K562 (cell line): ENCODE measurements at regions not wholly inside any gene's neighbourhood (a gene's known extent, or its start where the extent isn't known, plus 50 kb on each side); places are given as distances from the start of the nearest gene placed in this dataset.

ENCODE experiments used
- ATAC-seq: fragments of 200-7000 bp; cut with Tn5 transposase; 3 replicates; pipeline ENCODE4 v1.9.1; 2020; ENCODE audit warnings: moderate library complexity
- BruUV-seq: library from RNA; stranded (reverse); fragments of 400-500 nt; replicated peaks from 2 replicates; lab custom pipeline; 2021; lab: Mats Ljungman, UMichigan
- CTCF ChIA-PET: fragments of 300-600 bp; formaldehyde crosslinking; extraction: SDS; loops from one replicate; lab custom pipeline; 2021; ENCODE audit warnings: low intra/inter-chr PET ratio; lab: Yijun Ruan, JAX
- POLR2A ChIA-PET: fragments of 300-600, 350-650 bp; sonication (Branson Sonifier 250); formaldehyde crosslinking; extraction: SDS; loops from one replicate; lab custom pipeline; 2021; ENCODE audit warnings: antibody characterized with exemption, inconsistent platforms; lab: Yijun Ruan, JAX
- DNase-seq, 4 experiments: peaks; one replicate each; pipeline versions ENCODE4 v3.0.0 to v3.0.0-alpha.2; 2011 to 2018; ENCODE audit warnings: low spot score in 3 of 4, mixed read lengths in 3 of 4; ENCODE audit errors: extremely low read depth in 1 of 4
- FAIRE-seq: peaks from 2 replicates; lab custom pipeline; 2011; peaks lifted over from hg19 to GRCh38; lab: Jason Lieb, UNC
- H2AFZ ChIP-seq: 2 replicates; pipeline ENCODE4 v1.6.0; 2011; ENCODE audit warnings: low read depth, low read length, control low read depth, inconsistent platforms
- H3K27ac ChIP-seq: fragments of 200-600 bp; 3 replicates; pipeline ENCODE4 v1.8.0; 2011; ENCODE audit warnings: low read depth, mild to moderate bottlenecking, control low read depth, inconsistent platforms, low read length, moderate library complexity, mixed read lengths; ENCODE audit errors: extremely low read depth
- H3K27me3 ChIP-seq, 2 experiments: fragments of 300-600 bp in 1 of 2; 2 replicates in 1 of 2; 3 replicates in 1 of 2; pipeline versions ENCODE4 v1.6.0 to v1.8.0; 2011; ENCODE audit warnings: inconsistent platforms in 2 of 2, low read length in 2 of 2, mild to moderate bottlenecking in 1 of 2, mixed read lengths in 1 of 2, moderate library complexity in 1 of 2; ENCODE audit not compliant: control insufficient read depth in 2 of 2, insufficient read depth in 2 of 2
- H3K36me3 ChIP-seq: fragments of 300-600 bp; 3 replicates; pipeline ENCODE4 v1.8.0; 2011; ENCODE audit warnings: mild to moderate bottlenecking, low read length, inconsistent platforms; ENCODE audit not compliant: control insufficient read depth, insufficient read depth
- H3K4me1 ChIP-seq, 2 experiments: fragments of 200-600 bp in 1 of 2; replicated peaks in 1 of 2; 2 replicates in 1 of 2; 3 replicates in 1 of 2; pipeline versions ENCODE4 v1.5.1 to v1.8.0; 2011; ENCODE audit warnings: inconsistent platforms in 2 of 2, low read length in 2 of 2, mild to moderate bottlenecking in 1 of 2, mixed read lengths in 1 of 2, moderate library complexity in 1 of 2; ENCODE audit not compliant: control insufficient read depth in 2 of 2, insufficient read depth in 2 of 2
- H3K4me2 ChIP-seq: 2 replicates; pipeline ENCODE4 v1.6.1; 2011; ENCODE audit warnings: low read length, control low read depth, inconsistent platforms, mixed read lengths; ENCODE audit not compliant: insufficient read depth
- H3K4me3 ChIP-seq: fragments of 200-600 bp; sonication (generic), shearing (Covaris generic); 2 replicates; pipeline ENCODE4 v1.5.1; 2016; ENCODE audit warnings: control low read depth, inconsistent platforms
- H3K79me2 ChIP-seq: fragments of 200-600 bp; 3 replicates; pipeline ENCODE4 v1.8.0; 2011; ENCODE audit warnings: low read length, inconsistent platforms; ENCODE audit not compliant: control insufficient read depth, insufficient read depth
- H3K9ac ChIP-seq, 2 experiments: 2 replicates each; pipeline versions ENCODE4 v1.6.0 to v1.6.1; 2011; ENCODE audit warnings: low read depth in 2 of 2, low read length in 2 of 2, control low read depth in 1 of 2, inconsistent platforms in 1 of 2, mild to moderate bottlenecking in 1 of 2, mixed read lengths in 1 of 2; ENCODE audit not compliant: insufficient read depth in 1 of 2
- H3K9me1 ChIP-seq: one replicate; pipeline ENCODE4 v1.6.0; 2011; ENCODE audit warnings: inconsistent platforms, mild to moderate bottlenecking, low read length, moderate library complexity; ENCODE audit not compliant: control insufficient read depth, insufficient read depth
- H3K9me3 ChIP-seq: replicated peaks from 2 replicates; pipeline ENCODE4 v1.5.1; 2011; ENCODE audit warnings: low read depth, low read length, inconsistent platforms; ENCODE audit not compliant: control insufficient read depth, insufficient read depth
- H4K20me1 ChIP-seq: replicated peaks from 2 replicates; pipeline ENCODE4 v1.6.1; 2011; ENCODE audit warnings: low read length, inconsistent platforms, mixed read lengths; ENCODE audit not compliant: control insufficient read depth, insufficient read depth
- FOXJ3 ChIP-seq: sonication (generic); formaldehyde crosslinking; IDR thresholded peaks from 2 replicates; pipeline ENCODE4 v1.4.0; 2020; ENCODE audit warnings: mild to moderate bottlenecking, missing genetic modification reagents
- FOXO4 ChIP-seq: fragments of 450-650 bp; formaldehyde crosslinking; IDR thresholded peaks from 2 replicates; pipeline ENCODE4 v1.4.0; 2020; ENCODE audit warnings: mild to moderate bottlenecking, moderate library complexity
- HNRNPH1 ChIP-seq: fragments of 200-400 bp; formaldehyde crosslinking; optimal IDR thresholded peaks from 2 replicates; pipeline ENCODE3; 2017; ENCODE audit warnings: low read depth, mild to moderate bottlenecking, low read length, moderate library complexity
- NR2C2 ChIP-seq, 2 experiments: fragments of 200-800 bp in 1 of 2; sonication (Bioruptor generic) in 1 of 2; sonication (generic) in 1 of 2; formaldehyde crosslinking in 1 of 2; IDR thresholded peaks; 2 replicates each; pipeline versions ENCODE4 v1.6.1 to v1.8.0; 2016 to 2022; ENCODE audit warnings: mild to moderate bottlenecking in 1 of 2, missing compliant biosample characterization in 1 of 2, missing genetic modification characterization in 1 of 2, missing genetic modification reagents in 1 of 2
- PCBP2 ChIP-seq: fragments of 200-400 bp; formaldehyde crosslinking; IDR thresholded peaks from 2 replicates; pipeline ENCODE4 v1.6.1; 2018; ENCODE audit warnings: low read length, low read depth, mild to moderate bottlenecking, moderate library complexity; ENCODE audit not compliant: poor library complexity, severe bottlenecking
- POLR3G ChIP-seq: IDR thresholded peaks from 2 replicates; pipeline ENCODE4 v1.6.1; 2011; ENCODE audit not compliant: insufficient read length, insufficient replicate concordance; ENCODE audit errors: extremely low read depth
- PPARD ChIP-seq: fragments of 250-450 bp; sonication (Bioruptor Pico); IDR thresholded peaks from 2 replicates; pipeline ENCODE4 v1.8.0; 2022; ENCODE audit warnings: inconsistent platforms, mild to moderate bottlenecking, moderate library complexity
- RFX1 ChIP-seq: fragments of 450-650 bp; IDR thresholded peaks from 2 replicates; pipeline ENCODE4 v1.6.1; 2016; ENCODE audit warnings: mild to moderate bottlenecking, moderate library complexity
- SNIP1 ChIP-seq: fragments of 450-650 bp; IDR thresholded peaks from 2 replicates; pipeline ENCODE4 v1.7.1; 2017; ENCODE audit warnings: low read depth, mild to moderate bottlenecking
- TEAD4 ChIP-seq, 2 experiments: sonication (generic) in 1 of 2; formaldehyde crosslinking in 1 of 2; IDR thresholded peaks; 2 replicates each; pipeline versions ENCODE4 v1.6.1 to v1.8.0; 2012 to 2022; ENCODE audit warnings: borderline replicate concordance in 1 of 2, inconsistent platforms in 1 of 2, low read length in 1 of 2, mild to moderate bottlenecking in 1 of 2, missing genetic modification reagents in 1 of 2
- XRCC4 ChIP-seq: IDR thresholded peaks from one replicate; pipeline ENCODE4 v1.6.1; 2011; ENCODE audit not compliant: insufficient read depth, insufficient read length; ENCODE audit errors: extremely low read depth
- ZNF217 ChIP-seq: sonication (generic); formaldehyde crosslinking; IDR thresholded peaks from 2 replicates; pipeline ENCODE4 v1.8.0; 2022; ENCODE audit warnings: mild to moderate bottlenecking, missing genetic modification reagents
- WGBS: fragments of 100-300 bp; shearing (Covaris generic); methylation state at CpG from one replicate; pipeline ENCODE4 v1.1.6; 2016; ENCODE audit warnings: low coverage, mixed read lengths; ENCODE audit not compliant: insufficient coverage; ENCODE audit errors: missing lambda C conversion rate; 5-methylcytosine and 5-hydroxymethylcytosine counted together
- in situ Hi-C: fragments of 300-500 bp; cut with MboI; formaldehyde crosslinking; loops from 4 replicates; pipeline ENCODE4 v1.15.0; 2018; ENCODE audit warnings: inconsistent platforms, mixed read lengths
- intact Hi-C: fragments of 100-400 bp; cut with micrococcal nuclease; formaldehyde crosslinking; loops from 2 replicates; pipeline ENCODE4 v1.14.2; 2022
- TF ChIP-seq, protein P1 (sequence below): fragments of 450-650 bp; formaldehyde crosslinking; conservative IDR thresholded peaks from 2 replicates; pipeline ENCODE4 v1.4.0; 2022; ENCODE audit warnings: mild to moderate bottlenecking, missing genetic modification characterization

GRCh38 chr10:63058236-63058635, 74.9 kb upstream of the NRBF2 start:
- Histone ChIP-seq H2AFZ (no peak overlapping the region), H3K79me2 (no peaks in the 10 kb centered on the region), H3K36me3 (no peaks in the 10 kb centered on the region), H3K4me2 (no peak overlapping the region), H3K27me3 (peaks cover 2 to 9% of the 10 kb centered on the region in 2 experiments; a peak in 3 of 5 replicates), H3K4me1 (no peaks in the 10 kb centered on the region), H3K27ac (no peak overlapping the region), H3K9me1 (no peaks in the 10 kb centered on the region), H4K20me1 (no peaks in the 10 kb centered on the region), H3K9ac (no peak overlapping the region), H3K9me3 (no peaks in the 10 kb centered on the region), H3K4me3 (no peak overlapping the region)
- CTCF ChIA-PET = no interaction called here
- POLR2A ChIA-PET = no interaction called here
- ATAC-seq (no peak), FAIRE-seq (no peak), DNase-seq (no peak)
- intact Hi-C loops (no loop called here), in situ Hi-C loops (no loop called here)
- TF ChIP-seq XRCC4 (no peak), HNRNPH1 (no peak), SNIP1 (no peak), PPARD (CRISPR knock-in tag) (no peak), POLR3G (no peak), FOXJ3 (CRISPR knock-in tag) (no peak)
- BruUV-seq = no TSS peak

GRCh38 chr10:63057509-63057908, 75.6 kb upstream of the NRBF2 start:
- peak; percentile 49; the same call in 2 of the 3 replicates for ATAC-seq
- FAIRE-seq = no peak
- CTCF ChIA-PET = interaction anchor here (0.6 kb wide), 1 partner anchor 100 kb away, joined by 4 read pairs; no protein-coding TSS in a partner anchor

More at GRCh38 chr10:63057509-63057908, 75.6 kb upstream of the NRBF2 start:
- H3K9ac ChIP-seq = no peak overlapping the region
- WGBS = 5% methylated on average over 10 of the region's 10 CpGs
- H3K4me1 ChIP-seq = no peaks in the 10 kb centered on the region
- no peak overlapping the region for H3K4me2 ChIP-seq
- no peak overlapping the region for H3K27ac ChIP-seq
- H4K20me1 ChIP-seq = no peaks in the 10 kb centered on the region
- in situ Hi-C loops (no loop called here), intact Hi-C loops (no loop called here)
- no peaks in the 10 kb centered on the region for H3K36me3 ChIP-seq
- no peaks in the 10 kb centered on the region for H3K9me3 ChIP-seq
- BruUV-seq = no TSS peak
- no peaks in the 10 kb centered on the region for H3K79me2 ChIP-seq
- H3K4me3 ChIP-seq = no peak overlapping the region
- no peak overlapping the region for H2AFZ ChIP-seq
- no peaks in the 10 kb centered on the region for H3K9me1 ChIP-seq
- TF ChIP-seq NR2C2 (CRISPR knock-in tag; IDR thresholded peaks at IDR 0.05) = no peak
- no peak for TF ChIP-seq NR2C2 (tag; IDR thresholded peaks at IDR 0.05)
- TF ChIP-seq TEAD4 (IDR thresholded peaks at IDR 0.05; ENCODE audit: low read length) = no peak
- TF ChIP-seq TEAD4 (CRISPR knock-in tag; IDR thresholded peaks at IDR 0.05; ENCODE audit: borderline replicate concordance) = no peak
- TF ChIP-seq PCBP2 = no peak
- no peak for TF ChIP-seq FOXO4 (CRISPR knock-in tag)
- TF ChIP-seq, protein P1, sequence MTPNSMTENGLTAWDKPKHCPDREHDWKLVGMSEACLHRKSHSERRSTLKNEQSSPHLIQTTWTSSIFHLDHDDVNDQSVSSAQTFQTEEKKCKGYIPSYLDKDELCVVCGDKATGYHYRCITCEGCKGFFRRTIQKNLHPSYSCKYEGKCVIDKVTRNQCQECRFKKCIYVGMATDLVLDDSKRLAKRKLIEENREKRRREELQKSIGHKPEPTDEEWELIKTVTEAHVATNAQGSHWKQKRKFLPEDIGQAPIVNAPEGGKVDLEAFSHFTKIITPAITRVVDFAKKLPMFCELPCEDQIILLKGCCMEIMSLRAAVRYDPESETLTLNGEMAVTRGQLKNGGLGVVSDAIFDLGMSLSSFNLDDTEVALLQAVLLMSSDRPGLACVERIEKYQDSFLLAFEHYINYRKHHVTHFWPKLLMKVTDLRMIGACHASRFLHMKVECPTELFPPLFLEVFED (CRISPR knock-in tag) = no peak
- no peak for TF ChIP-seq RFX1
- no peak for TF ChIP-seq ZNF217 (CRISPR knock-in tag)
- H3K27me3 ChIP-seq = peaks cover 2 to 9% of the 10 kb centered on the region in 2 experiments; a peak in 3 of 5 replicates
- DNase-seq = no peak
- POLR2A ChIA-PET = no interaction called here
